NCI-H524 (cell line): ENCODE measurements at regions not wholly inside any gene's neighbourhood (a gene's known extent, or its start where the extent isn't known, plus 50 kb on each side); places are given as distances from the start of the nearest gene placed in this dataset.
"Not testable (repeated sequence)": the region's sequence is repeated elsewhere in the genome, so short reads cannot be mapped to it uniquely, and the experiment has no call there.

Experiments
- DNase-seq, 2 experiments: peaks; one replicate each; lab custom pipeline; 2025; lab: John Stamatoyannopoulos, UW

DNA sequence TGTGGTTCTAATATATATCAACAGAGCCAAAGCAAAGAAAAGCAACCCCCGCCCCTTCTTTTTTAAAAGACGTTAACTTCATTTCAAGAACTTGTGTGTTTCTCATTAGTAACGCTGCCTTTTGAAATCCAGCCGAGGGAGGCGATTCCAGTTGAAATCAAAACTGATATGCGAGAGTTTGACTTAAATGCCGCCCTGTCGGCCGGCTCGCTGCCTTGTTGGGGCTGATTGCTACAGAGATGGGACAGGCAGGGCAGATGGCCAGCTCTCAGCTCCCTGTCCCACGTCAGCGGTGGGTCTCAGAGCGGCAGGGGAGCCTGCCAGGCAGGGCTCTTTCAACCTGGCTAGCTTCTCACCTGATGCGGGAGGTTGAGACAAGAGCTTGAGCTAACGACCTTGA, 51.9 kb upstream of the ALX4 start:
- no peak for DNase-seq

DNA sequence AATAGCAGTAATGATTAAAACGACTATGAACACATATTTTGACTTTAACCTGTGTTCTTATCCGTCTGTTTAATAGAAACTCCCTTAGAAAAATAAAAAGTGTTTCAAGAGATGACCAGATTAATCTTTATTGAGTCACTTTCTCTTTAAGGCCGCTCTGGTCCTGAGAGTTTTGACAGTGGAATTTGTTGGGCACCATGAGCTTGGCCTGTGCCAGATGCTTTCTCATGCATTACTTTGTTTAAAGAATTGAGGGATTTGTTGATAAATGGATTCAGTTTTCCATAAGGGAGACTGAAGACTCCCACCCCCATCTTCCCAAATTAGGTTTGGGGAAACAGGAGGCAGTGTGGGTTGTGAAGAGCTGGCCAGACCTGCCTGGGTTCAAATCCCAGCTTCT, 53.2 kb upstream of the ALX4 start:
- no peak for DNase-seq

DNA sequence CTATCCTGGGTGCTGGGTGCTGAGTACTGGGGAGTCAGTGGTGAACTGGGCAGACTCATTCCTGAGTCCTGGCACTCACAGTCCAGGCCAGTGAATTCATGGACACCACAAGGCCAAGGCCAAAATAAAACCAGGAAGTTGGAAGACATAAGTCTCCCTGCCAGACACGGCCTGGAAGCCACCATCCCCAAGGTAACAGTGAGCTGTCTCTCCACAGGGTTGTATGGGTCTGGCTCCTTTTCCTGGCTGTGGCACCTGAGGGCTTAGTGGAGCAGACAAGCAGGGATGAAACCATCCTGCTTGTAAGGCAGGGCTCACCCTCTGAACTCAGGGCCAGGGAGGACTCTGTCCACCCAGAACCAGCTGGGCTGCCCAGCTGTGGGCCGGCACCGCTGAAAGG, 54.7 kb upstream of the ALX4 start:
- no peak for DNase-seq

DNA sequence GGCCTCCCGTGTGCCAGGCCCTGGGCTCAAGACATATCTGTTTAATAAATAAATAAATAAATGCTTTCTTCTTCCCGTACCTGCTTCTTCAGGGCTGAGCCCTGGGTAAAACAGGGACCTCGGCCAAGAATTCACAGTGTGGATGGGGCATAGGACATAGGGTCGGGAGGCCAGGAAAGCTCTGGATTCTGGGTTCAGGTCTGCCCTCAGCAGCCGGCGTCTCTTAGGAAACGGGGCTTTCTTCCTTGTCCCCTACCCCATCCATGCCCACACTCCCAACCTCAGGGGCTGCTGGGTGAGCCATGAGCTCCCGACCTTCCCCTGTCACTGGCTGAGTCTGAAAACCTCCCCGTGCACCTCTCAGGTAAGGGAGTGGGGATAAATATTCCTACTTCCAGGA, 55.7 kb upstream of the ALX4 start:
- DNase-seq = no peak

DNA sequence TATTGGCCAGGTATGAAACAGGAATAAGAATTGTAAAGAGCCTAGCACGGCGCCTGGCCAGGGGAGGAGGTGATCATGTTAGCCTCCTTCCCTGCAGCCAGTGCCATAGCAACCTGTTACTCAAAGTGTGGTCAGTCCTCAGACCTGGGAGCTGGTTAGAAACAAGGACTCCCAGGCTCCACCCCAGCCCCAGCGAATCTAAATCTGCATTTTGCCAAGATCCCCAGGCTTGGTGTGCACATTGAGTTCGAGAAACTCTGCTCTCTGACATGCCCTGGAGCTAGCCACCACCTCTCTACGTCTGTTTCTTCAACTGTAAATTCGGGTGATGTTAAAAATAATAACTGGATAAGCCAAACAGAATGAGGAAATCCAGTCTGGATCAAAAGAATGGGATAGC, 56.1 kb upstream of the ALX4 start:
- DNase-seq = no peak

DNA sequence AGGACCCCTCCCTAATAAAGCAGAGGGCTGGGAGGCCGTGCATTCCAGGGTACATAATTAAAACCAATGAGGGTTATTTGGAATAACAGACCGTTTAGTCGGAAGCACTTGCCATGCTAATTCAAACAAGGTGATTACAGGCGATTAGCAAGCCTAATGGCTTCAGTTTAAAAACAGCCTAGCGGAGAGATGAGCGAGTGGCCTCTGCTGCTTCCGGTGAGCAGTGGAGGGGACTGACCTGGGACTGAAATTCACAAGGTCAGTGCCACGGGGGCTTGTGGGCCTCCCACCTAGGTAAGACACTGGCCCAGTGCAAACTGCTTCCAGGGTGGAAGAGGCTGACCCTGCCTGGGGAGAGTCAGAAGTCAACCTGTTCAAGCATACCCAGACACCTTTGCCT, 56.8 kb upstream of the ALX4 start:
- DNase-seq = peak in 1 of 2 experiments; percentile 4

DNA sequence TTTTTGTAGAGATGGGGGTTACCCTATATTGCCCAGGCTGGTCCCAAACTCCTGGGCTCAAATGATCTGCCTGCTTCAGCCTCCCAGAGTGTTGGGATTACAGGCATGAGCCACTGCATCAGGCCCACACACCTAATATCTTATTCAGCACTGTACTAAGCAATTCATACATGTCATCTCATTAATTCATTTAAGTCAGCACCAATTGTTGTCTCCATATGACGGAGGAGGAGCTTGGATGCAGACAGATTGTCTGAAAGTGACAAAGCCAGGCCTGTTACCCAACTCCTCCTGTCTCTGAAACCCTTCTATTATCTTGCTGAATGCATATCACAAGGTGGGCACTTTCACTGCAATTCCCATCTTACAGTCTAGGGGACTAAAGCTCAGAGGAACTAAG, 57.5 kb upstream of the ALX4 start:
- peak; percentile 19 to 76 for DNase-seq

DNA sequence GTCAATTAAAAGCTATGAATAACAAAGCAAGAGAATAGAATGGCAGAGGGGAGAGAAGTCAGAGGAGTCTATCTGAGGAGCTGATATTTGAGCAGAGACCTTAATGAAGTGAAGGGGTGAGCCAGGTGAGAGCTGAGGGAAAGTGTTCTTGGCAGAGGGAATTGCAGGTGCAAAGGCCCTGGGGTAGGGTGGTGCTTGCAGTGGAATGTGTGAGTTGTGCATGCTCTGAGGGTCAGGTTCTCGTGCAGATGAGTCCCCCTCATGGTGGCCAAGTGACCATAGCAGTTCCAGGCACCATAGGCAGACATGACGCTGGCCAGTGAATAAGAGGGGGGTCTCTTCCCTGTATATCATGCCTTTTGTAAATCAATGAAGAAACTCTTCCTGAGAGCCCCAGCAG, 58.9 kb upstream of the ALX4 start:
- DNase-seq = no peak

DNA sequence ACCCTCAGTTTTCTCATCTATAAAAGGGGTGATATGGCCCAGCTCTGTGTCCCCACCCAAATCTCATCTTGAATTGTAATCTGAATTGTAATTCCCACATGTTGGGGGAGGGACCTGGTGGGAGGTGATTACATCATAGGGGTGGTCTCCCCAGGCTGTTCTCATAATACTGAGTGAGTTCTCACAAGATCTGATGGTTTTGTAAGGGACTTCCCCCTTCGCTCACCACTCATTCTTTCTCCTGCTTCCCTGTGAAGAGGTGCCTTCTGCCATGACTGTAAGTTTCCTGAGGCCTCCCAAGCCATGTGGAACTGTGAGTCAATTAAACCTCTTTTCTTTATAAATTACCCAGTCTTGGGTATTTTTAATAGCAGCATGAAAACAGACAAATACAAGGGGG, 61.1 kb upstream of the ALX4 start:
- DNase-seq = not testable (repeated sequence)

DNA sequence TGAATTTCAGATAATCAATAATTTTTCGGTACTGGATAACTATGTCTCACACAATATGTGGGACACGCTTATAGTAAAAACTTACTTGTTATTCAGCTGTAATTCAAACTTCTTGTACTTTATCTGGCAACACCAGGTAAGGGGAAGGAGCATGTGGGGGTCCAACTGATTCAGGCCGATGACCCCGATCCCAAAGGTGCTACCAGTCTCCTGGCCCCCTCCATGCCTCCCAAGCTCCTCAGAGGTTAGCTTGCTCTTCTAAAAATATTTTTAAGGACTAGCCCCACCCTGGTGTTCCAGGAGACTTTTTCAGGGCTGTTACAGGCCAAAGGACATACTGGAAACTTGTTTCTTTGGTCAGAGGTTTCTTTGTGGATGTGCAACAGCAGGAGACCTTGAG, 61.8 kb upstream of the ALX4 start:
- no peak for DNase-seq

DNA sequence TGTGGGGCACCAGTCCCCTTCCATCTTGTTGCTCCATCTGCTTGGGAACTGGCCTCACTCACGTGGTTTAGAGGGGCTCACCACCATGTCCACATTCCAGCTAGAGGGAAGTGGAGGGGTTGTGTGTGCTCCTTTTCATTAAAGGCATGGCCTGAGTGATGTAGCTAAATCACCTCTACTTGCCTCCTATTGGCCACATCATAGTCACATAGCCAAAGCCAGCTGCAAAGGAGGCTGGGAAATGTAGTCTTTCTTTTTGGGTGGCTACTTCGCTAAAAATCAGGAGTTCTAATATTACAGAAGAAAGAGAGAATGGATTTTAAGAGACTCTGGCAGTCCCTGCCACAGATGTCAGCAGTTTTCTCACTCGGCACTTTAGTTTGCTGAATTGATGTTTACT, 63.0 kb upstream of the ALX4 start:
- no peak for DNase-seq

DNA sequence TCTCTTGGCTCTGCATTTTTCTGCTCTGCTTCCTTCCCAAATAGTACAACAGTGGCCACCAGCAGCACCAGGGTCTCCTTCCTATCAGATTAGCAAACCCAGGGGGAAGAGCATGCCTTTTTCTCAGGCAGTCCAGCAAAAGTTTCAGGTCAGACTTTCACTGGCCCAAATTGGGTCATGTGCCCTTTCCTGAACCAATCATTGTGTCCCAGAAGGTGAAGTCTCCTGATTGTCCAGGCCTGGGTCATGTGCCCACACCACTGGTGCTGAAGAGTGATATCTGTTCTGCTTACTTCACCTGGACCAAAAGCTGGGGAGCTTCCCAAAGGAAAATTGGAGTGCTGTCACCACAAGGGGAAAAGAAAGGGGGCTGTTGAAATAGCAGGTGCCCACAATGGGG, 64.1 kb upstream of the ALX4 start:
- DNase-seq = no peak

DNA sequence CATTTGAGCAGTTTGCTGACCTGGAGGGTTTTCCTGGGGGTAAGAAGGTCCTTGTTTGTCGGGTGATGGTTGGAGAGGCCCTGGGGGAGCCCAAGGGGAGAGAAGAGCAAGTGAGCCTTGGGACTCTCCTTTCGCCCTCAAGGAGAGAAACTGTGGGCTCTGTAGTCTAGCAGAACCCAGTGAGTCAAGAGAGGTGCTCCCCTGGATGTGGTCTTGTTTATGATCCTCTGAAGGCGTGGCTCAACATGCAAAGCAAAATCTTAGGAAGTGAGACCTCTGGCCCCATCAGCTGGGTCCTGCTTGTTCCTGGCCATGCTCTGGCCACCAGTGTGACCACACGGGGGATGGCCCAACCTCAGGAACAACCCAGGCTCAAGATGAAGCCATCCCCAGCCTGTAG, 66.5 kb upstream of the ALX4 start:
- no peak for DNase-seq

DNA sequence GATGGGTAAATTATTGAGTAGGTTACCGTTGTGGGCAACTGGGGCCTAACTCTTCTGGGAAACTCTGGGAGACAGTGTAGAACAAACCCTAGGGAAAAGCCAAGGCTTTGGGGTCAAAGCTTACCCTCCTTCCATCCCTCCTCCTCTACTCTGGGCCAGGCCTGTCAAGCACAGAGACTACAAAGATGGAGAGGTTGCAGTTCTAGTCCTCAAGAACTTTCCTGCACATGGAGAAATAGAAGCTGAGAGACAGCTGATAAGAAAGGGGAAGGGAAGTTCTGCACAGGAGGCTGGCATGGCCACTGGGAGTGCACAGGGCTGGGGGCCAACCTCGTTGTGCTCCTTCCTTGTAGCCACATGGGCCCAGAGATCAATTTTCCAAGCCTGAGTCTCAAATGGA, 67.2 kb upstream of the ALX4 start:
- DNase-seq = no peak

DNA sequence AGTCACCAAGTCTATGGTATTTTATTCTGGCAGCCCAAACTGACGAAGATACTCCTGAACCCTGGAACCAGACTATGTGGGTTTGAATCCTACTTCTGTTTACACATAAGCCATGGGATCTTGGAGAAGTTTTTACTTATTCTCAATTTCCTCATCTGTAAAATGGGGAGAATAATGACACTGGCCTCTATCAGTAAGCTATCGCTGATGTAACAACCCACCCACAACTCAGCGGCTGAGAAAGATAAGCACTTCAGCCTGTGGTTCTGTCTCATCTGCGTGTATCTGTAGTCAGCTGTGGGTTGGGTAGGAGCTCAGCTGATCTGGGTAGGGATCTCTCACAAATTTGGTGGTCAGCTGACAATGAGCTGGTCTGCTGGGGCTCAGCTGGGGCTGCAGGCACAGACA, 68.0 kb upstream of the ALX4 start:
- no peak for DNase-seq

DNA sequence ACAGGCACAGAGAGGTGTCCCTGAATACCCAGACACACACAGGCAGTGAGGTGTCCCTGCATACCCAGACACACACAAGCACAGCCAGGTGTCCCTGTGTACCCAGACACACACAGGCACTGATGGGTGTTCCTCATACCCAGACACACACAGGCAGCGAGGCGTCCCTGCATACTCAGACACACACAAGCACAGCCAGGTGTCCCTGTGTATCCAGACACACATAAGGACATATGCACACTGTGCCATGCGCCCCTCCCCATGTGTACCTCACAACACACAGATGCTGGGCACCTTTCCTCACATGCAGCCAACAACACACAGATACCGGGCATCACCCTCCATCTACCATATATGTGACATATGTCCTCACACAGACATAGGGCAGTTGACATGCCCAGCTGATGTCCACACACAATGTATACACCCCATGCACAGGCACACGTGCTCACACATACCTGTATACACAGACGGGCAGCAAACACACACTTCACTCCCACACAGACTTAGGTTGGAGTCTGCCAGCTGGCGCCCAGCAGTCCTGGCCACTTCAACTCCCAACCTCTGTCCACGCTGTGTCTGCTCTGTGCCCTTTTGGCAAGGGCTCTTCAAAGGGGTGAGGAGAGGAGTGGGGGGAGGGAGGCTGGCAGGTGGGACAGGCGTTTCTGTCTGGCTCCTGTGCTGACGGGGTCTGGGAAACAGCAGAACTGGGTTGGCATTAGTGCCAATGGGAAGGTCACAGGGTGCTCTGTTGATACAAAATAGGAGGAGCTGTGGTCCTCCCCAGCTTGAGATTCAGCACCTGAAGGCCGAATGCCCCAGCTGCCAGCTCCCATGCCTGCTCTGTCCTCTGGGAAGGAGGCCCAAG, 69.4 kb upstream of the ALX4 start:
- peak; percentile 22 to 40 for DNase-seq

DNA sequence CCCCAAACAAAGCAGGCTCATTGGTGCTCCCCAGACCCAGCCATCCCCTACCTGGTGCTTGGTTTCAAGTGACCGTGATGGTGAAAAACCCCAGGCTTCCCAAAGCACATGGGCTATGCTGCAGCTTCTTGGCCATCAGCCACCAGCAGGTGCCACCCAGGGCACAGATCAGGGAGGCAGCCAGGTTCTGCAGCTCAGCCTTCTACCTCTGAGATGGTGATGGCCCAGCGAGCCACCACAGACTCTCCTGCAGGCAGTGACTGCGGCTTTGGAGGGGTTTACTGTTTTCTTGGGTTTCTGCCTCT, 70.0 kb upstream of the ALX4 start:
- no peak for DNase-seq

DNA sequence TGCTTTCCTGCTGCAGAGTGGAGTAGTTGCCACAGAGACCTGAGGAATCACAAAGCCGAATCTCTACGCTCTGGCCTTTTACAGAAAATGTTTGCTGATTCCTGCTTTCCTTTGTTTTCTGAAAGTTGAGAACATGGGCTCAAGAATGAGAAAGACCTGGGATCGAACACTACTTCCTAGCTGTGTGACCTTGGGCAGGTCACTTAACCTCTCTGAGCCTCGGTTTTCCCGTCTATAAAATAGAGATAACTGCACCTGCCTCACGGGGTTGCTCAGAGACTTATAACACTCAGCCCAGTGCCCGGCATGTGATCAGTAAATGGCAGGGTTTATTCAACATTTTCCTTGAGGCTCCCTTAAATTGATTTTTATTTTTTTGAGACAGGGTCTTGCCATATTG, 70.9 kb upstream of the ALX4 start:
- no peak for DNase-seq

DNA sequence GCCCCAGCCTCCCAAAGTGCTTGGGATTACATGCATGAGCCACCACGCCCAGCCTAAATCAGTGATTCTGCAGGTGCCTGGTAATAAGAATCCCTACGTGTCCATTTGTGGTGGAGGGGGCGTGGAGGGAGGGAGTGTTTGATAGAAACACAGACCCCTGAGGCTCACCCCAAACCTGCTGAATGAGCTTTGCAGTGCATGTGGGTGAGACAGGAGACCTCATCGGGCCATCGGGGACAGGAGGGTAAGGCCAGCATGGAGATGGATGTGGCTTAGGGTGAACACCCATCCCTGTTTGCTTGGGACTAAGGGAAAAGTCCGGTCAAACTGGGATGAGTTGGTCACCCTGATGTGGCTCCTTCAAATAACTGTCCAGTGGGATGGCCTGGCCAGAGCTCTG, 71.3 kb upstream of the ALX4 start:
- no peak for DNase-seq

DNA sequence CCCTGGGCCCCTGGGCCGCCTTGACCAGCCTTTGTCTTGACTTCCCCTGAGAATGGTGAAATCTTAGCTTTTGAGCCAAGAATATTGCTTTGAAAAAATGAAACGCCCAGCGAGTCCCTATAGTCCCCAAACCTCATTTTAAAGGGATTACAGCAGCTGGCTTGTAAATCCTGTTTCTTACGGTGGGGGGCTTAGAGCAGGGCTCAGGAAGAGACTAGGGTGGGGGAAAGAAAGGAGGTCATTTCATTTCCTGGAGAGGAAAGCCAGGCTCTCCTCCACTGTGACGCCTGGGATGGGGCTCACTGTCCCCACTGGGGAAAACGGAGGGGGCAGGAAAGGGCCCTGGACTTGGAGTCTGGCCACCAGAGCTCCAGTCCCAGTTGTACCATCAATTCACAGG, 72.2 kb upstream of the ALX4 start:
- DNase-seq = peak in 1 of 2 experiments; percentile 33

DNA sequence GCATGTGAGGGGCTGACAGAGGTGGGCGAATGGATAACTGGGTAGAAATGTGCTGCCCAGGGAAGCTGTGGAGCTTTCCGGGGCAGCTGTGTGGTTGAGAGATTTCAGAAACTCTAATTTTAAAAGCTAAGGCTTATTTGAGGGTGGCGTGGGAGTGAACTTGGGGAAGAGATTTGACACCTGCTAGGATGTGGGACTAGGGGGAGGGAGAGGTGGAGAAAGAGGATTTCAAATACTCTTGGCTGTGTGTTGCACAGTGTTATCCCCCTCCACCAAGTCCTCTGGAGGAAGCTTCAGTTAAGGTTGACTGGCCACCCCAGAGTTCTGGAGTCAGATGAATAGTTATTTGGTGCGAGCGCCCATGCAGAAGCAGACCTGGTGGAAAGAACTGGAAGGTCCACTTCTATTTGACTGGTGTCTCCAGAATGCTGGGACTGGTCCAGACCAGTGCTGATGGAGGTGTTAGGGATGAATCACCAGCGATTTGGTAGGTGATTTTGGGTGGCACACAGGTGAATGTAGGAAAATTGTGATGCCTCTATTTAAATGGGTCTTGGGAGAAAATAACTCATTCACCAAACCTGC, 72.8 kb upstream of the ALX4 start:
- DNase-seq = no peak

DNA sequence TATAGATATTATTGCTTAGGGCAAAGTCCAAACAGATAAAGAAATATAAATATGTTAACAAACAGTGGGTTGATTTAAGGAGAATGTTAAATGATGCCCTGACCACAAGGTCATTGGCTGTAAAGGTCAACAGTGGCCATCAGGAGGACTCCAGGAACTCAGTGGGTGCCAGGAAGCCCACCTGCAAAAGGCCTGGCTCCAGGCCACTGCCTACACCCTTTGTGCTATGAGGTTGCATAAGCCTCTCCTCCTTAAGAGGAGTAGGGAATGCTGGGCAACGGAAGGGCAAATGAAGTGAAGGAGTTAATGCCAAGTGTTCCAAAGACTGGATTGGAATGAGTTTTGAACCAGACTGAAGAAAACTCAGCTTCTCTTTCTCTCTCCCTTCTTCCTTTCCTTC, 73.3 kb upstream of the ALX4 start:
- DNase-seq = no peak

DNA sequence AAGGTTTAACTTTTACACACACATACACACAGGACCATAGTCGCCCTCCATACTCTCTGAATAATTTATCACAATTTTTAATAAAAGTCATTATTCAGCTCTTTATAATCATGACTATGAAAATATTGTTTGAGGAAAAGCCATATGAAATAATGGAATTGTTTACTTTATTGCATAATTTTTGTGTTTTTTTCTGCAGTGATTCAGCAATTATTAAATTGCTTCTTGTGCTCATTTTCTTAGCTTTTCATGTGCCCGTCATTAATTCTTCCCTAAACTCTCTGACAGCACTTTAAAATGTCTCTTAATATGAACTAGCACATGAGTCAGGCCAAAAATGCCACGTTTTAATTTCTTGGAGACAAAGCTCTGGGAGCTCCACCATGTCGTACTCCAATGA, 77.5 kb upstream of the ALX4 start:
- no peak for DNase-seq

DNA sequence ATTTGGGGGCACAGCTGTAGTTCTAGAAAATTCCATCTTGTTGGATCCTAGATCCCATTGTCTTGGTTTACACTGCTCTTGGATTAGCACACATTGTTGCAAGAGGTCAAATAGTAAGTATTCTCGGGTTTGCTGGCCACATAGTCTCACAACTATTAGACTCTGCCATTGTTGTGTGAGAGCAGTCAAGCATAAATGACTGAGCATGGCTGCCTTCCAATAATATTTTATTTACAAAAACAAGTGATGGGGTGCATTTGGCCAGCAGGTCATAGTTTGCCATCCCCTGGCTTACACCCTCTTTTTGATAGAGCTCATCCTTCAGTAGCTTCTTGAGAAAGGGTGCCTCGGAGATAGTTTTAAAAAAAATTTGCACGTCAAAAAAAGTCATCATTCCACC, 77.9 kb upstream of the ALX4 start:
- no peak for DNase-seq
